ENCODE measurements at regions not wholly inside any gene's neighbourhood (a gene's known extent, or its start where the extent isn't known, plus 50 kb on each side); places are given as distances from the start of the nearest gene placed in this dataset.

DNA sequence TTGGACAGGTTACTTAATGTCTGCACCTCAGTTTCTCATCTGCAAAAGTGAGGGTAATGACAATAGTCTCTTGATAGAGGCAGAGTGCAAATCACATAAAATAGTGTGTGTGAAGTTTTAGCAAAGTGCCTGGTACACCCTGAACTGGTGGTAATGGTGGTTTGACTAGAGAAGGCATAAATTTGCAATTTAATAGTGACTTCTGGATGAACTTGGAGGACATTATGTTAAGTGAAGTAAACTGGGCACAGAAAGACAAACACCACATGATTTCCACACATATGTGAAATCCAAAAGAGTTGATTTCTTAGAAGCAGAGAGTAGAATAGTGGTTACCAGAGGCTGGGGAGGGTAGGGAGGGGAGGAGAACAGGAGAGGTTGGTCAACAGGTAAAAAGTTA is 54.8 kb upstream of the FUT8 start:
- Histone ChIP-seq H3K27me3 (ENCODE audit: low read length) (no peaks in the 10 kb centered on the region), H3K27ac (ENCODE audit: low read depth, low read length) (no peak overlapping the region), H3F3A (ENCODE audit: insufficient read depth) (no peaks in the 10 kb centered on the region), H3K36me3 (ENCODE audit: low read length) (no peaks in the 10 kb centered on the region), H3K9me2 (replicated peaks; ENCODE audit: insufficient read depth, low read length) (no peaks in the 10 kb centered on the region), H3K4me3 (ENCODE audit: insufficient read depth, low read length, poor library complexity, severe bottlenecking) (no peak overlapping the region), H3K9ac (ENCODE audit: low read length) (no peak overlapping the region), H4K20me1 (ENCODE audit: low read depth, low read length) (no peaks in the 10 kb centered on the region), H3K9me3 (ENCODE audit: insufficient read depth, low read length) (no peaks in the 10 kb centered on the region), H2AFZ (ENCODE audit: low read depth, low read length, severe bottlenecking) (no peak overlapping the region), H3K79me2 (ENCODE audit: insufficient read depth, low read length) (no peaks in the 10 kb centered on the region), H3K4me2 (ENCODE audit: low read depth, low read length, poor library complexity, severe bottlenecking) (no peak overlapping the region)
- TF ChIP-seq EZH2phosphoT487 (conservative IDR thresholded peaks at IDR 0.05; ENCODE audit: low read length) (no peak), CTCF (IDR thresholded peaks at IDR 0.05; ENCODE audit: insufficient read depth, low read length, poor library complexity, severe bottlenecking) (no peak)

GRCh38 chr14:65359503-65359902 is 53.0 kb upstream of the FUT8 start:
- Histone ChIP-seq H4K20me1 (ENCODE audit: low read depth, low read length) (no peaks in the 10 kb centered on the region), H2AFZ (ENCODE audit: low read depth, low read length, severe bottlenecking) (no peak overlapping the region), H3K27ac (ENCODE audit: low read depth, low read length) (no peak overlapping the region), H3K9ac (ENCODE audit: low read length) (no peak overlapping the region), H3K4me3 (ENCODE audit: insufficient read depth, low read length, poor library complexity, severe bottlenecking) (no peak overlapping the region), H3K36me3 (ENCODE audit: low read length) (no peaks in the 10 kb centered on the region), H3F3A (ENCODE audit: insufficient read depth) (no peaks in the 10 kb centered on the region), H3K27me3 (ENCODE audit: low read length) (no peaks in the 10 kb centered on the region), H3K9me2 (replicated peaks; ENCODE audit: insufficient read depth, low read length) (no peaks in the 10 kb centered on the region), H3K9me3 (ENCODE audit: insufficient read depth, low read length) (no peaks in the 10 kb centered on the region), H3K79me2 (ENCODE audit: insufficient read depth, low read length) (no peaks in the 10 kb centered on the region), H3K4me2 (ENCODE audit: low read depth, low read length, poor library complexity, severe bottlenecking) (no peak overlapping the region)
- no peak for TF ChIP-seq EZH2phosphoT487 (conservative IDR thresholded peaks at IDR 0.05; ENCODE audit: low read length)
- TF ChIP-seq CTCF (IDR thresholded peaks at IDR 0.05; ENCODE audit: insufficient read depth, low read length, poor library complexity, severe bottlenecking): no peak

- TF ChIP-seq EZH2phosphoT487 (conservative IDR thresholded peaks at IDR 0.05; ENCODE audit: low read length) (no peak), CTCF (IDR thresholded peaks at IDR 0.05; ENCODE audit: insufficient read depth, low read length, poor library complexity, severe bottlenecking) (no peak)
- H3K9ac ChIP-seq (ENCODE audit: low read length): no peak overlapping the region
- no peaks in the 10 kb centered on the region for H3K27me3 ChIP-seq (ENCODE audit: low read length)
- no peaks in the 10 kb centered on the region for H3K36me3 ChIP-seq (ENCODE audit: low read length)
- H3K79me2 ChIP-seq (ENCODE audit: insufficient read depth, low read length): no peaks in the 10 kb centered on the region
- H3F3A ChIP-seq (ENCODE audit: insufficient read depth): no peaks in the 10 kb centered on the region
- no peak overlapping the region for H2AFZ ChIP-seq (ENCODE audit: low read depth, low read length, severe bottlenecking)
- H3K4me2 ChIP-seq (ENCODE audit: low read depth, low read length, poor library complexity, severe bottlenecking): no peak overlapping the region
- H3K9me3 ChIP-seq (ENCODE audit: insufficient read depth, low read length): no peaks in the 10 kb centered on the region
- no peaks in the 10 kb centered on the region for H3K9me2 ChIP-seq (replicated peaks; ENCODE audit: insufficient read depth, low read length)
- H3K27ac ChIP-seq (ENCODE audit: low read depth, low read length): no peak overlapping the region
- no peaks in the 10 kb centered on the region for H4K20me1 ChIP-seq (ENCODE audit: low read depth, low read length)
- H3K4me3 ChIP-seq (ENCODE audit: insufficient read depth, low read length, poor library complexity, severe bottlenecking): no peak overlapping the region
Measured at GRCh38 chr14:65360144-65360784, 52.3 kb upstream of the FUT8 start.

All from SU-DHL-6 (cell line).